AG04450 (cell line): ENCODE measurements at regions not wholly inside any gene's neighbourhood (a gene's known extent, or its start where the extent isn't known, plus 50 kb on each side); places are given as distances from the start of the nearest gene placed in this dataset. TPM values are rescaled to one million over a fixed set of nuclear protein-coding genes. Genes with fewer than 3 reads are reported as not detected.

Source experiments
- CTCF ChIA-PET: fragments of 300-600, 350-600 bp; formaldehyde crosslinking; extraction: SDS; loops from one replicate; lab custom pipeline; 2022; ENCODE audit warnings: antibody characterized with exemption, inconsistent platforms; lab: Charles Lee
- POLR2A ChIA-PET: fragments of 350-600 bp; formaldehyde crosslinking; extraction: SDS; loops from one replicate; lab custom pipeline; 2021; ENCODE audit warnings: antibody characterized with exemption, inconsistent platforms; lab: Yijun Ruan, JAX
- DNase-seq: peaks from one replicate; pipeline ENCODE4 v3.0.0-alpha.2; 2011; ENCODE audit warnings: low read depth, low spot score
- H3K27ac ChIP-seq: one replicate; pipeline ENCODE4 v1.5.1; 2012; ENCODE audit warnings: low read depth, low read length, control low read depth
- H3K27me3 ChIP-seq: one replicate; pipeline ENCODE4 v1.6.0; 2012; ENCODE audit warnings: low read length; ENCODE audit not compliant: control insufficient read depth, insufficient read depth
- H3K4me3 ChIP-seq: 2 replicates; pipeline ENCODE4 v1.5.1; 2011; ENCODE audit warnings: mild to moderate bottlenecking, low read depth, low read length, control low read depth
- H3K9me3 ChIP-seq: 2 replicates; pipeline ENCODE4 v1.5.1; 2012; ENCODE audit warnings: low read length; ENCODE audit not compliant: control insufficient read depth, insufficient read depth
- CTCF ChIP-seq: IDR thresholded peaks from 2 replicates; pipeline ENCODE4 v1.5.1; 2011; ENCODE audit warnings: low read depth, low read length, control low read depth, inconsistent platforms
- small RNA-seq: library from RNA; depleted of rRNA; stranded (forward); fragments of <200 nt; gene quantifications from one replicate; pipeline ENCODE3, GENCODE V24; 2012; ENCODE audit warnings: low read depth; ENCODE audit not compliant: insufficient read length

DNA sequence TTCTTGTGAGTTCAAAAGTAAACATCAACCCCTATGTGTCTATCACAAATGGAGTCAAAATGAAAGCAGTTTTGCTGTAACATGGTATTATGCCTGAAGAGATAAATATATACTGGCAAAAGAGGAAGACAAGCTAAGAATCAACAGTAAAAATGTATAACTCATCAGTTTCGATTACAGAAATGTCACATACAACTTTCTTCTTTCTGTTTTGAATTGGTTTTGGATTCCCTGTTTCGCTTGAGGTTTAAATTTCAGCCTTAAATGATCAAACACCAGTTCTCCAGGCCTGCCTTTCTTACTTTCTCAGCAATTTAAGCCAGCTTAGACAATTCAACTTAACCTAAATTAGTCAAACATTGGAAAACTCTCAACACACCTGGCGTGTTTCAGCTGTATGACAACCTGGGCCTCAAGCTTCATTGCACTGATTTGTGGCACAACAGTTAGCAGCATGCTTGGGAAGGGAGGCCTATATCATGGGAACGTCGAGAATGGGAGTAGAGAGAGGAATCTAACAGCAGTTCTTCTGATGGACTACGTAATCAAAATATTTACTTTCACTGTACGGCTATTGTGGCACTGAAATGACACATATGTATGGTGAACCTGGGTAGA, 51.9 kb upstream of the MARCKS start:
- Histone ChIP-seq H3K27ac (no peak overlapping the region), H3K4me3 (no peak overlapping the region), H3K27me3 (no peaks in the 10 kb centered on the region), H3K9me3 (no peaks in the 10 kb centered on the region)
- no peak for DNase-seq
- ChIA-PET POLR2A (no interaction called here), CTCF (interaction anchor here (1.0 kb wide), 1 partner anchor 16 kb away, joined by 3 read pairs; no protein-coding TSS in a partner anchor)
- TF ChIP-seq CTCF, result no peak

DNA sequence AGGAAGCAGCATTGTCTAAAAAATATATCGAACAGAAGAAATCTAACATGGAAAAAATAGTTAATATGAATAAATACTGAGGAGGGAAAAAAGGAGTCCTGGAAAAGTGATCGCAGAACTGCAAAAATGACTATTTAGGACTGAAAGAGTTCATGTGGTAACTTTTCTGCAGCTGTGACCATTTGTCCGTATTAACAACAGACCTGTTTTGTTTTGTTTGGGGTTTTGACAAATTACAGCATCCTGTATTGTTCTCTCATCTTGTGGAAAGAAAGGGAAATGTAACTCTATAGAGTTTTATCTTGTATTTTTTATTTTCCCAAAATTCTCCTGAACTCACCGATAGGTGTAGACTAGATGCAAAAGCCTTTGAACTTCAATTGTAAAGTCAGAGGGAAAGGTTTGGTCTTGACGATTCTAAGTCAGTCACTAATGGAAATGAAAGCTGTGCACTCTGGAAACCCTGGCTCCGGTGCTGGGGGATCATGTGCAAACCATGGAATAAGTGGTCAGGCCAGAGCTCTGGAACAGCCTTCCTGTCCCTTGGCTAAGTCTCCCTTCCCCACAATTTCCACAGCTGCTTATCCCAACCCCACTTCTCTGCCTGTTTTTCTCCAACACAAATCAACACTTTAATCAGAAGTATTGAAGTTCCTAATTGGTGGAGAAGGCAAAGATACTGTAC, 51.2 kb upstream of the MARCKS start:
- H3K4me3 ChIP-seq, result no peak overlapping the region
- no peaks in the 10 kb centered on the region for H3K9me3 ChIP-seq
- ChIA-PET CTCF (interaction anchor here (0.6 kb wide), 1 partner anchor 149 kb away, joined by 4 read pairs; no protein-coding TSS in a partner anchor), POLR2A (no interaction called here)
- H3K27me3 ChIP-seq, result no peaks in the 10 kb centered on the region
- DNase-seq, result no peak
- TF ChIP-seq CTCF, result no peak
- no peak overlapping the region for H3K27ac ChIP-seq

Small RNA genes in the stretch of these regions (small RNA-seq; reads per million reads assigned to genes)
- not detected for gene RNU6-1163P
